Ovary (tissue), 3 donors: ENCODE measurements at regions not wholly inside any gene's neighbourhood (a gene's known extent, or its start where the extent isn't known, plus 50 kb on each side); places are given as distances from the start of the nearest gene placed in this dataset.

Experiments
- EP300 ChIP-seq: sonication (generic); formaldehyde crosslinking; IDR thresholded peaks from one replicate; pipeline ENCODE4 v1.6.1; 2017; ENCODE audit warnings: antibody characterized with exemption
- POLR2A ChIP-seq: fragments of 450-650 bp; IDR thresholded peaks from one replicate; pipeline ENCODE4 v1.6.1; 2017; ENCODE audit warnings: antibody characterized with exemption, mild to moderate bottlenecking, moderate library complexity
- TF ChIP-seq, protein P1 (sequence below), 3 donors: fragments of 450-650 bp in 2 of 3; fragments of 200-600 bp in 1 of 3; IDR thresholded peaks; one replicate each; pipeline versions ENCODE4 v1.5.1 to v1.8.0; 2016 to 2022; ENCODE audit warnings: antibody characterized with exemption in 3 of 3, mild to moderate bottlenecking in 1 of 3
- donor health status: DM: no; HTN: no; CAD: no.

DNA sequence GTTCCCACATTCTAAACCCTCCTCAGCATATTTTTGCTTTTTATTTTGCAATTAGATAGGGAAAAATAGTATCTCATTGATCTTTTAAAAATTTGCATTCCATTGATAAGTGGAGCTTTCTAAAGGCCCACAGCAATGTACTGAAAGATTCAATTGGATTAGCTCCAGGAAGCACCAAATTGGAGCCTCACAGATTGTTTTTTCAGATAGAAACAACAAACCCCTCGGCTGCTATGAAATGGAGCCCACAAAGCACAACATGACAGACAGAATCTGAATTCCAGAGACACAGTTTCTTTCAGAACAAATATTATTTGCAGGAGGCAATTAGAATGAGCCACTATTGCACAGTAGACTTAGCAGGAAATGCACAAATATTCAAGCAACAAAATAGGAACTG is 58.9 kb upstream of the KIF26B start:
- TF ChIP-seq, protein P1, sequence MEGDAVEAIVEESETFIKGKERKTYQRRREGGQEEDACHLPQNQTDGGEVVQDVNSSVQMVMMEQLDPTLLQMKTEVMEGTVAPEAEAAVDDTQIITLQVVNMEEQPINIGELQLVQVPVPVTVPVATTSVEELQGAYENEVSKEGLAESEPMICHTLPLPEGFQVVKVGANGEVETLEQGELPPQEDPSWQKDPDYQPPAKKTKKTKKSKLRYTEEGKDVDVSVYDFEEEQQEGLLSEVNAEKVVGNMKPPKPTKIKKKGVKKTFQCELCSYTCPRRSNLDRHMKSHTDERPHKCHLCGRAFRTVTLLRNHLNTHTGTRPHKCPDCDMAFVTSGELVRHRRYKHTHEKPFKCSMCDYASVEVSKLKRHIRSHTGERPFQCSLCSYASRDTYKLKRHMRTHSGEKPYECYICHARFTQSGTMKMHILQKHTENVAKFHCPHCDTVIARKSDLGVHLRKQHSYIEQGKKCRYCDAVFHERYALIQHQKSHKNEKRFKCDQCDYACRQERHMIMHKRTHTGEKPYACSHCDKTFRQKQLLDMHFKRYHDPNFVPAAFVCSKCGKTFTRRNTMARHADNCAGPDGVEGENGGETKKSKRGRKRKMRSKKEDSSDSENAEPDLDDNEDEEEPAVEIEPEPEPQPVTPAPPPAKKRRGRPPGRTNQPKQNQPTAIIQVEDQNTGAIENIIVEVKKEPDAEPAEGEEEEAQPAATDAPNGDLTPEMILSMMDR (IDR thresholded peaks at IDR 0.05), result no peak
- no peak for TF ChIP-seq EP300
- TF ChIP-seq POLR2A, result no peak
